Smooth muscle cell (in vitro differentiated cells): ENCODE measurements at regions not wholly inside any gene's neighbourhood (a gene's known extent, or its start where the extent isn't known, plus 50 kb on each side); places are given as distances from the start of the nearest gene placed in this dataset.

ENCODE experiments used
- DNase-seq: peaks from one replicate; lab custom pipeline; 2025; ENCODE audit not compliant: unreplicated experiment; lab: John Stamatoyannopoulos, UW
- H2AFZ ChIP-seq: fragments of 200-600 bp; sonication (generic); 2 replicates; pipeline ENCODE4 v1.6.0; 2016; ENCODE audit warnings: antibody characterized with exemption, low read depth, mild to moderate bottlenecking
- H3F3A ChIP-seq: fragments of 200-600 bp; sonication (generic); 2 replicates; pipeline ENCODE4 v1.6.0; 2017; ENCODE audit warnings: antibody characterized with exemption, low read depth
- H3K27ac ChIP-seq: fragments of 200-600 bp; sonication (generic); 2 replicates; pipeline ENCODE4 v1.5.1; 2016; ENCODE audit warnings: low read depth, mild to moderate bottlenecking
- H3K27me3 ChIP-seq: fragments of 200-600 bp; sonication (generic); 2 replicates; pipeline ENCODE4 v1.6.1; 2016; ENCODE audit warnings: low read depth, mild to moderate bottlenecking
- H3K36me3 ChIP-seq: fragments of 200-600 bp; sonication (generic); 2 replicates; pipeline ENCODE4 v1.5.1; 2016; ENCODE audit warnings: low read depth
- H3K4me1 ChIP-seq: fragments of 200-600 bp; sonication (generic); 2 replicates; pipeline ENCODE4 v1.5.1; 2016; ENCODE audit warnings: low read depth
- H3K4me2 ChIP-seq: fragments of 200-600 bp; sonication (generic); 2 replicates; pipeline ENCODE4 v1.6.0; 2016; ENCODE audit warnings: mild to moderate bottlenecking
- H3K4me3 ChIP-seq: fragments of 200-600 bp; sonication (generic); 2 replicates; pipeline ENCODE4 v1.5.1; 2016; ENCODE audit warnings: mild to moderate bottlenecking
- H3K79me2 ChIP-seq: fragments of 200-600 bp; sonication (generic); 2 replicates; pipeline ENCODE4 v1.6.0; 2016; ENCODE audit warnings: low read depth, mild to moderate bottlenecking
- H3K9ac ChIP-seq: fragments of 200-600 bp; sonication (generic); 2 replicates; pipeline ENCODE4 v1.6.0; 2016; ENCODE audit warnings: low read depth
- H3K9me3 ChIP-seq: fragments of 200-600 bp; sonication (generic); replicated peaks from 2 replicates; pipeline ENCODE4 v1.5.1; 2016; ENCODE audit warnings: low read depth
- H4K20me1 ChIP-seq: fragments of 200-600 bp; sonication (generic); 2 replicates; pipeline ENCODE4 v1.6.0; 2016; ENCODE audit warnings: low read depth
- WGBS: methylation state at CpG from one replicate; pipeline ENCODE4 v1.1.7; 2016; ENCODE audit warnings: low lambda C conversion rate; 5-methylcytosine and 5-hydroxymethylcytosine counted together
- TF ChIP-seq, protein P1 (sequence below): fragments of 200-600 bp; sonication (generic); IDR thresholded peaks from 2 replicates; pipeline ENCODE4 v1.5.1; 2017; ENCODE audit warnings: borderline replicate concordance, mild to moderate bottlenecking, antibody characterized with exemption; ENCODE audit not compliant: insufficient read depth, poor library complexity, severe bottlenecking

DNA sequence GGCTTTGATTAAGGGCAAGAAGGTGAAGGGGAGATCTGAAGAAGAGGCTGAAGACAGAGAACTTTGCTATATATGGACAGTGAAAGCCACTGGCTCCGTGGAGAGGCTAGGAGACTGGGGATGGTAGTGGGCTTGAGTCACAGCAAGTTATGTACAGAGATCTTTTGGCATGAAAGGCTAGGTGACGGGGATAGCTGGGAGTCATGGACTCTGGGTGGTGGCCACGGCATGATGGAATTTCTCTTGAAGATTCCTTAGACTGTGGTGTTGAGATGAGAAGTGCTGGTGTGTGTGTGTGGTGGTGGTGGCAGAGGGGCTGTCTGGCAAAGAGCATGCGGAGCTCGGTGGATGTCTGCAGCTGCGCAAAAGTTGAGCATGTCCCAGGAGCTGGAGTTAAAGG is 120.6 kb upstream of the STC2 start:
- DNase-seq = no peak
- Histone ChIP-seq H3K36me3 (no peaks in the 10 kb centered on the region), H3K9ac (no peak overlapping the region), H3K27me3 (no peaks in the 10 kb centered on the region), H3F3A (peaks cover 18% of the 10 kb centered on the region), H3K4me2 (no peak overlapping the region), H4K20me1 (no peaks in the 10 kb centered on the region), H3K4me3 (no peak overlapping the region), H3K27ac (no peak overlapping the region), H3K4me1 (peaks cover 2% of the 10 kb centered on the region), H3K79me2 (no peaks in the 10 kb centered on the region), H2AFZ (no peak overlapping the region), H3K9me3 (no peaks in the 10 kb centered on the region)
- TF ChIP-seq, protein P1, sequence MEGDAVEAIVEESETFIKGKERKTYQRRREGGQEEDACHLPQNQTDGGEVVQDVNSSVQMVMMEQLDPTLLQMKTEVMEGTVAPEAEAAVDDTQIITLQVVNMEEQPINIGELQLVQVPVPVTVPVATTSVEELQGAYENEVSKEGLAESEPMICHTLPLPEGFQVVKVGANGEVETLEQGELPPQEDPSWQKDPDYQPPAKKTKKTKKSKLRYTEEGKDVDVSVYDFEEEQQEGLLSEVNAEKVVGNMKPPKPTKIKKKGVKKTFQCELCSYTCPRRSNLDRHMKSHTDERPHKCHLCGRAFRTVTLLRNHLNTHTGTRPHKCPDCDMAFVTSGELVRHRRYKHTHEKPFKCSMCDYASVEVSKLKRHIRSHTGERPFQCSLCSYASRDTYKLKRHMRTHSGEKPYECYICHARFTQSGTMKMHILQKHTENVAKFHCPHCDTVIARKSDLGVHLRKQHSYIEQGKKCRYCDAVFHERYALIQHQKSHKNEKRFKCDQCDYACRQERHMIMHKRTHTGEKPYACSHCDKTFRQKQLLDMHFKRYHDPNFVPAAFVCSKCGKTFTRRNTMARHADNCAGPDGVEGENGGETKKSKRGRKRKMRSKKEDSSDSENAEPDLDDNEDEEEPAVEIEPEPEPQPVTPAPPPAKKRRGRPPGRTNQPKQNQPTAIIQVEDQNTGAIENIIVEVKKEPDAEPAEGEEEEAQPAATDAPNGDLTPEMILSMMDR = no peak
- WGBS = 92% methylated on average over 6 of the region's 6 CpGs

DNA sequence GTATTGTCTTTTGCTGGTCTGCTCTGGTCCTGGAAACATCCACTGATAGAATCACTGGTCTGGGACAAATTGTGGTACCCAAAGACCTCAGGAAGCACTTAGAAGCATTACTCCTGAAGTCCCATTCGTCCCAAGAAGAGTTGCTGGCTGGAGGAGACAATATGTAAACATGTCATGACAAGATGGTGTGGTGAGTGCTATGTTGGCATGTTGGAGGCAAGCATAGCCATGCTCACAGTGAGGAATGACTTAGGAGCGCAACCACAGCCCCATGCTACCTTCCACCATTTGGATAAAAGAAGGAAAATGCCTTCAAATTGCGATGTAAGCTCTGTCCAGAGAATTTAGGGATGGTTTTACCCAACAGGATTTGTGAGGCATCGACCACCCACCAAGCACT is 115.8 kb upstream of the STC2 start:
- Histone ChIP-seq H3K36me3 (no peaks in the 10 kb centered on the region), H4K20me1 (no peaks in the 10 kb centered on the region), H3K4me1 (no peaks in the 10 kb centered on the region), H3K9ac (no peak overlapping the region), H3F3A (no peaks in the 10 kb centered on the region), H3K79me2 (no peaks in the 10 kb centered on the region), H3K27me3 (no peaks in the 10 kb centered on the region), H3K4me2 (no peak overlapping the region), H2AFZ (no peak overlapping the region), H3K27ac (no peak overlapping the region), H3K9me3 (no peaks in the 10 kb centered on the region), H3K4me3 (no peak overlapping the region)
- TF ChIP-seq, protein P1 = no peak
- WGBS = 88% methylated on average over 4 of the region's 4 CpGs
- no peak for DNase-seq

DNA sequence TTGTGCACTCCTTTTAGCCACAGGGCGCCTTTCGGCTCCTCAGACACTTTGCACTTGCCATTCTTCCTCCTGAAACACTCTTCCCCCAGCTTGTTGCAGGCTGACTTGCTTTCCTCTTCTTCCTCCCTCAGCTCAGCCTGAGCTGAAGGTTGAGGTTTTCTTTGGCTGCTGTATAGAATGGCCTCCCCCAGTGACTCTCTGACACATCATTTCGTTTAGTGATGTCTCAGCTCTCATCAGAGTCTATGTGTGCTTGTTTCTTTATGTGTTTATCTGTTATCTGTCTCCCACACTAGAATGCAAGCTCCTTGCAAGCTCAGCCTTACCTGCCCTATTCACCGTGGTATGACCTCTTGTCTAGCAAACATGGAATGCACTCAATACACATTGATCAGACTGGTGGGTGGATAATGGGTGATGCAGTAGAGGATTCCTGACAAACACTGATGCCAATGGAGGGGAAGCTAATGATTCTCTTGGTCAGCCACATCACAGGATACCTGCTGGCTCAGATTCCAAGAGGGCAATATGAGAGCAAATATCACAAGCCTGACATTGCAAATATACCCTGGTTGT is 112.9 kb upstream of the STC2 start:
- H3K4me2 ChIP-seq = no peak overlapping the region

DNA sequence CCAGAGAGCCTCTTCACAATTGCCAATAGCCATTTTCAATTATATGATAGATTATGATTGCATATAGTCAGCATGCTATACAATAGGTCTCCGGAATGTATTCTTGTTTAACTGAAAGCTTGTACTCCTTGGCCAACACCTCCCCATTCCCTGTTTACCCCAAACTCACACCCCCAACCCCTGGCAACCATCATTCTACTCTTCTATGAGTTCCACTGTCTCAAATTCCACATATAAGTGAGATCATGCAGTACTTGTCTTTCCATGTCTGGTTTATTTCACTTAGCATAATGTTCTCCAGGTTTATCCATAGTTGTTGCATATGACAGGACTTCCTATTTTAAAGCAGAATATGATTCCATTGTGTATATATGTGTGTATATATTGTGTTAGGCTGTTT is 110.7 kb upstream of the STC2 start:
- Histone ChIP-seq H2AFZ (no peak overlapping the region), H3K27ac (no peak overlapping the region), H3K9me3 (no peaks in the 10 kb centered on the region), H4K20me1 (no peaks in the 10 kb centered on the region), H3K79me2 (no peaks in the 10 kb centered on the region), H3K4me3 (no peak overlapping the region), H3K4me1 (no peaks in the 10 kb centered on the region), H3K27me3 (no peaks in the 10 kb centered on the region), H3F3A (no peaks in the 10 kb centered on the region), H3K36me3 (no peaks in the 10 kb centered on the region), H3K9ac (no peak overlapping the region), H3K4me2 (no peak overlapping the region)
- 100% methylated on average over 1 of the region's 1 CpG for WGBS
- DNase-seq = no peak
- TF ChIP-seq, protein P1 = no peak

More for the DNA sequence above, 112.9 kb upstream of the STC2 start:
- H4K20me1 ChIP-seq = no peaks in the 10 kb centered on the region
- H3K9me3 ChIP-seq = no peaks in the 10 kb centered on the region
- H2AFZ ChIP-seq = no peak overlapping the region
- no peak for DNase-seq
- H3K36me3 ChIP-seq = no peaks in the 10 kb centered on the region
- H3K27ac ChIP-seq = no peak overlapping the region
- no peak overlapping the region for H3K4me3 ChIP-seq
- no peak overlapping the region for H3K9ac ChIP-seq
- H3F3A ChIP-seq = no peaks in the 10 kb centered on the region
- no peaks in the 10 kb centered on the region for H3K79me2 ChIP-seq
- H3K27me3 ChIP-seq = no peaks in the 10 kb centered on the region
- TF ChIP-seq, protein P1 = no peak
- H3K4me1 ChIP-seq = no peaks in the 10 kb centered on the region
- 80% methylated on average over 4 of the region's 4 CpGs for WGBS
